ENCODE measurements at regions not wholly inside any gene's neighbourhood (a gene's known extent, or its start where the extent isn't known, plus 50 kb on each side); places are given as distances from the start of the nearest gene placed in this dataset.

GRCh38 chr4:14095831-14096230 lies 468.3 kb upstream of the BOD1L1 start:
- Histone ChIP-seq H2BK12ac (ENCODE audit: low read depth, low read length) (no peak overlapping the region), H3K27ac (ENCODE audit: low read depth, low read length) (no peak overlapping the region), H3K23me2 (ENCODE audit: low read depth, low read length) (no peaks in the 10 kb centered on the region), H3K79me2 (ENCODE audit: control insufficient read depth in 1 of 2, insufficient read depth in 2 of 2, low read length in 2 of 2) (no peaks in the 10 kb centered on the region; a peak in 1 of 4 replicates), H4K5ac (ENCODE audit: insufficient read length, low read depth, low read length) (no peak overlapping the region), H4K20me1 (replicated peaks in 1 of 2; ENCODE audit: control insufficient read depth in 1 of 2, insufficient read depth in 2 of 2, low read length in 2 of 2) (no peaks in the 10 kb centered on the region), H3K9ac (replicated peaks in 1 of 4; ENCODE audit: extremely low read depth in 1 of 4, low read depth in 3 of 4, low read length in 3 of 4) (no peak overlapping the region), H3K18ac (ENCODE audit: extremely low read depth, low read length) (no peak overlapping the region), H4K8ac (ENCODE audit: extremely low read depth, insufficient read depth, low read length) (no peak overlapping the region), H3K4me2 (ENCODE audit: insufficient read depth in 1 of 2, low read depth in 2 of 2, low read length in 2 of 2) (no peak overlapping the region), H3K4ac (replicated peaks; ENCODE audit: insufficient read length, low read depth, low read length) (no peak overlapping the region), H3K23ac (ENCODE audit: insufficient read length) (no peak overlapping the region), H3K79me1 (ENCODE audit: low read depth, low read length) (no peaks in the 10 kb centered on the region), H3K4me3 (ENCODE audit: extremely low read depth in 1 of 4, insufficient read depth in 2 of 4, low read depth in 3 of 4, low read length in 4 of 4) (no peak overlapping the region), H3K36me3 (ENCODE audit: control insufficient read depth in 2 of 4, insufficient read depth in 4 of 4, low read length in 3 of 4) (no peaks in the 10 kb centered on the region), H2AK5ac (ENCODE audit: low read depth, low read length) (no peak overlapping the region), H3K14ac (ENCODE audit: insufficient read length) (no peak overlapping the region), H3K9me3 (ENCODE audit: insufficient read depth in 2 of 2, low read depth in 1 of 2, low read length in 1 of 2) (no peaks in the 10 kb centered on the region), H4K91ac (replicated peaks; ENCODE audit: insufficient read length, low read length) (no peak overlapping the region), H3K27me3 (replicated peaks in 1 of 4; ENCODE audit: control insufficient read depth in 3 of 4, extremely low read depth in 1 of 4, insufficient read depth in 3 of 4, low read length in 3 of 4) (no peaks in the 10 kb centered on the region), H2BK120ac (replicated peaks; ENCODE audit: low read depth, low read length) (no peak overlapping the region), H3K56ac (replicated peaks; ENCODE audit: insufficient read length, low read depth, low read length) (no peak overlapping the region), H2BK15ac (ENCODE audit: low read length) (no peak overlapping the region), H2BK5ac (ENCODE audit: low read depth, low read length) (no peak overlapping the region), H2AFZ (ENCODE audit: low read length) (no peak overlapping the region), H2BK20ac (ENCODE audit: low read length) (no peak overlapping the region), H3K4me1 (replicated peaks in 1 of 4; ENCODE audit: control insufficient read depth in 3 of 4, insufficient read depth in 4 of 4, low read length in 3 of 4) (no peaks in the 10 kb centered on the region)
- ChIA-PET POLR2A (ENCODE audit: partially characterized antibody) (no interaction called here), CTCF (ENCODE audit: partially characterized antibody) (no interaction called here)
- FAIRE-seq = no peak
- no peak for DNase-seq (ENCODE audit: low read depth in 1 of 2, low spot score in 2 of 2)
- TF ChIP-seq JUN (IDR thresholded peaks at IDR 0.05; ENCODE audit: low read depth, low read length) (no peak), POLR2A (IDR thresholded peaks at IDR 0.05; ENCODE audit: control extremely low read depth in 1 of 2, low read depth in 2 of 2, low read length in 2 of 2) (no peak), CHD1 (IDR thresholded peaks at IDR 0.05; ENCODE audit: low read depth, low read length) (no peak), SUZ12 (IDR thresholded peaks at IDR 0.05; ENCODE audit: low read length) (no peak)
- WGBS, 2 experiments (ENCODE audit: extremely low coverage in 1 of 2, insufficient coverage in 1 of 2, insufficient read length in 1 of 2, insufficient replicate concordance in 2 of 2, low coverage in 1 of 2, low lambda C conversion rate in 2 of 2, missing lambda C conversion rate in 1 of 2) = 81% methylated on average over 1 of the region's 1 CpG; no CpG with 5 or more reads in 1 of the 2 experiments

Data from H1 (cell line).